ENCODE measurements at regions not wholly inside any gene's neighbourhood (a gene's known extent, or its start where the extent isn't known, plus 50 kb on each side); places are given as distances from the start of the nearest gene placed in this dataset.

- Histone ChIP-seq H3K4me3 (ENCODE audit: low read length in 2 of 2) (no peak overlapping the region), H3K9me3 (ENCODE audit: control insufficient read depth in 2 of 2, insufficient read depth in 1 of 2, low read length in 1 of 2) (no peaks in the 10 kb centered on the region), H3K4me1 (ENCODE audit: control insufficient read depth in 2 of 2, insufficient read depth in 2 of 2, low read length in 2 of 2) (no peaks in the 10 kb centered on the region), H3K27ac (ENCODE audit: low read depth in 1 of 2, low read length in 1 of 2) (no peak overlapping the region), H3K36me3 (ENCODE audit: control insufficient read depth in 2 of 2, insufficient read depth in 2 of 2, low read length in 1 of 2) (no peaks in the 10 kb centered on the region), H3K27me3 (ENCODE audit: control insufficient read depth in 2 of 2, insufficient read depth in 1 of 2, low read length in 1 of 2) (no peaks in the 10 kb centered on the region)
- 97% methylated on average over 3 of the region's 3 CpGs for WGBS
- no peak for DNase-seq (ENCODE audit: low read depth in 6 of 9, low spot score in 9 of 9)
These were observed 626.0 kb upstream of the SEL1L start for GRCh38 chr14:82159624-82160023.

- WGBS: 93% methylated on average over 2 of the region's 2 CpGs
- Histone ChIP-seq H3K9me3 (ENCODE audit: control insufficient read depth in 2 of 2, insufficient read depth in 1 of 2, low read length in 1 of 2) (no peaks in the 10 kb centered on the region), H3K27ac (ENCODE audit: low read depth in 1 of 2, low read length in 1 of 2) (no peak overlapping the region), H3K27me3 (ENCODE audit: control insufficient read depth in 2 of 2, insufficient read depth in 1 of 2, low read length in 1 of 2) (no peaks in the 10 kb centered on the region), H3K36me3 (ENCODE audit: control insufficient read depth in 2 of 2, insufficient read depth in 2 of 2, low read length in 1 of 2) (no peaks in the 10 kb centered on the region), H3K4me1 (ENCODE audit: control insufficient read depth in 2 of 2, insufficient read depth in 2 of 2, low read length in 2 of 2) (no peaks in the 10 kb centered on the region), H3K4me3 (ENCODE audit: low read length in 2 of 2) (no peak overlapping the region)
- DNase-seq (ENCODE audit: low read depth in 6 of 9, low spot score in 9 of 9): no peak
These were observed 646.5 kb upstream of the SEL1L start for GRCh38 chr14:82180139-82180538.

- Histone ChIP-seq H3K4me1 (ENCODE audit: control insufficient read depth in 2 of 2, insufficient read depth in 2 of 2, low read length in 2 of 2) (no peaks in the 10 kb centered on the region), H3K27ac (ENCODE audit: low read depth in 1 of 2, low read length in 1 of 2) (no peak overlapping the region), H3K4me3 (ENCODE audit: low read length in 2 of 2) (no peak overlapping the region), H3K36me3 (ENCODE audit: control insufficient read depth in 2 of 2, insufficient read depth in 2 of 2, low read length in 1 of 2) (no peaks in the 10 kb centered on the region), H3K27me3 (ENCODE audit: control insufficient read depth in 2 of 2, insufficient read depth in 1 of 2, low read length in 1 of 2) (no peaks in the 10 kb centered on the region), H3K9me3 (ENCODE audit: control insufficient read depth in 2 of 2, insufficient read depth in 1 of 2, low read length in 1 of 2) (no peaks in the 10 kb centered on the region)
- no peak for DNase-seq (ENCODE audit: low read depth in 6 of 9, low spot score in 9 of 9)
These were observed 649.0 kb upstream of the SEL1L start for GRCh38 chr14:82182646-82183045.

GRCh38 chr14:82190742-82191141 lies 657.1 kb upstream of the SEL1L start:
- WGBS: 66% methylated on average over 3 of the region's 3 CpGs
- Histone ChIP-seq H3K4me1 (ENCODE audit: control insufficient read depth in 2 of 2, insufficient read depth in 2 of 2, low read length in 2 of 2) (no peaks in the 10 kb centered on the region), H3K4me3 (ENCODE audit: low read length in 2 of 2) (no peak overlapping the region), H3K9me3 (ENCODE audit: control insufficient read depth in 2 of 2, insufficient read depth in 1 of 2, low read length in 1 of 2) (peaks cover 0 to 8% of the 10 kb centered on the region in 2 donors), H3K36me3 (ENCODE audit: control insufficient read depth in 2 of 2, insufficient read depth in 2 of 2, low read length in 1 of 2) (no peaks in the 10 kb centered on the region), H3K27ac (ENCODE audit: low read depth in 1 of 2, low read length in 1 of 2) (no peak overlapping the region), H3K27me3 (ENCODE audit: control insufficient read depth in 2 of 2, insufficient read depth in 1 of 2, low read length in 1 of 2) (no peaks in the 10 kb centered on the region)
- DNase-seq (ENCODE audit: low read depth in 6 of 9, low spot score in 9 of 9): no peak

GRCh38 chr14:82192387-82192786 lies 658.7 kb upstream of the SEL1L start:
- Histone ChIP-seq H3K4me1 (ENCODE audit: control insufficient read depth in 2 of 2, insufficient read depth in 2 of 2, low read length in 2 of 2) (no peaks in the 10 kb centered on the region), H3K9me3 (ENCODE audit: control insufficient read depth in 2 of 2, insufficient read depth in 1 of 2, low read length in 1 of 2) (peaks cover 0 to 8% of the 10 kb centered on the region in 2 donors), H3K27ac (ENCODE audit: low read depth in 1 of 2, low read length in 1 of 2) (no peak overlapping the region), H3K27me3 (ENCODE audit: control insufficient read depth in 2 of 2, insufficient read depth in 1 of 2, low read length in 1 of 2) (no peaks in the 10 kb centered on the region), H3K36me3 (ENCODE audit: control insufficient read depth in 2 of 2, insufficient read depth in 2 of 2, low read length in 1 of 2) (no peaks in the 10 kb centered on the region), H3K4me3 (ENCODE audit: low read length in 2 of 2) (no peak overlapping the region)
- 89% methylated on average over 2 of the region's 2 CpGs for WGBS
- DNase-seq (ENCODE audit: low read depth in 6 of 9, low spot score in 9 of 9): no peak

- H3K4me1 ChIP-seq (ENCODE audit: control insufficient read depth in 2 of 2, insufficient read depth in 2 of 2, low read length in 2 of 2): no peaks in the 10 kb centered on the region
- H3K9me3 ChIP-seq (ENCODE audit: control insufficient read depth in 2 of 2, insufficient read depth in 1 of 2, low read length in 1 of 2): no peaks in the 10 kb centered on the region
- no peaks in the 10 kb centered on the region for H3K27me3 ChIP-seq (ENCODE audit: control insufficient read depth in 2 of 2, insufficient read depth in 1 of 2, low read length in 1 of 2)
- DNase-seq (ENCODE audit: low read depth in 6 of 9, low spot score in 9 of 9): no peak
- no peaks in the 10 kb centered on the region for H3K36me3 ChIP-seq (ENCODE audit: control insufficient read depth in 2 of 2, insufficient read depth in 2 of 2, low read length in 1 of 2)
- H3K4me3 ChIP-seq (ENCODE audit: low read length in 2 of 2): no peak overlapping the region
- H3K27ac ChIP-seq (ENCODE audit: low read depth in 1 of 2, low read length in 1 of 2): no peak overlapping the region
- WGBS: 16% methylated on average over 2 of the region's 2 CpGs
These were observed 689.6 kb upstream of the SEL1L start for GRCh38 chr14:82223276-82223675.

- Histone ChIP-seq H3K36me3 (ENCODE audit: control insufficient read depth in 2 of 2, insufficient read depth in 2 of 2, low read length in 1 of 2) (no peaks in the 10 kb centered on the region), H3K4me1 (ENCODE audit: control insufficient read depth in 2 of 2, insufficient read depth in 2 of 2, low read length in 2 of 2) (no peaks in the 10 kb centered on the region), H3K4me3 (ENCODE audit: low read length in 2 of 2) (no peak overlapping the region), H3K27me3 (ENCODE audit: control insufficient read depth in 2 of 2, insufficient read depth in 1 of 2, low read length in 1 of 2) (no peaks in the 10 kb centered on the region), H3K9me3 (ENCODE audit: control insufficient read depth in 2 of 2, insufficient read depth in 1 of 2, low read length in 1 of 2) (no peaks in the 10 kb centered on the region), H3K27ac (ENCODE audit: low read depth in 1 of 2, low read length in 1 of 2) (no peak overlapping the region)
- 72% methylated on average over 3 of the region's 3 CpGs for WGBS
- no peak for DNase-seq (ENCODE audit: low read depth in 6 of 9, low spot score in 9 of 9)
These were observed 691.0 kb upstream of the SEL1L start for GRCh38 chr14:82224610-82225009.

- DNase-seq (ENCODE audit: low read depth in 6 of 9, low spot score in 9 of 9): no peak
- WGBS: 21% methylated on average over 3 of the region's 3 CpGs
- H3K9me3 ChIP-seq (ENCODE audit: control insufficient read depth in 2 of 2, insufficient read depth in 1 of 2, low read length in 1 of 2): no peaks in the 10 kb centered on the region
- no peaks in the 10 kb centered on the region for H3K36me3 ChIP-seq (ENCODE audit: control insufficient read depth in 2 of 2, insufficient read depth in 2 of 2, low read length in 1 of 2)
- H3K27ac ChIP-seq (ENCODE audit: low read depth in 1 of 2, low read length in 1 of 2): no peak overlapping the region
- no peaks in the 10 kb centered on the region for H3K4me1 ChIP-seq (ENCODE audit: control insufficient read depth in 2 of 2, insufficient read depth in 2 of 2, low read length in 2 of 2)
- no peaks in the 10 kb centered on the region for H3K27me3 ChIP-seq (ENCODE audit: control insufficient read depth in 2 of 2, insufficient read depth in 1 of 2, low read length in 1 of 2)
- H3K4me3 ChIP-seq (ENCODE audit: low read length in 2 of 2): no peak overlapping the region
These were observed 697.1 kb upstream of the SEL1L start for GRCh38 chr14:82230748-82231147.

GRCh38 chr14:82238649-82239048 lies 705.0 kb upstream of the SEL1L start:
- Histone ChIP-seq H3K4me1 (ENCODE audit: control insufficient read depth in 2 of 2, insufficient read depth in 2 of 2, low read length in 2 of 2) (no peaks in the 10 kb centered on the region), H3K27ac (ENCODE audit: low read depth in 1 of 2, low read length in 1 of 2) (no peak overlapping the region), H3K9me3 (ENCODE audit: control insufficient read depth in 2 of 2, insufficient read depth in 1 of 2, low read length in 1 of 2) (no peaks in the 10 kb centered on the region), H3K36me3 (ENCODE audit: control insufficient read depth in 2 of 2, insufficient read depth in 2 of 2, low read length in 1 of 2) (no peaks in the 10 kb centered on the region), H3K4me3 (ENCODE audit: low read length in 2 of 2) (no peak overlapping the region), H3K27me3 (ENCODE audit: control insufficient read depth in 2 of 2, insufficient read depth in 1 of 2, low read length in 1 of 2) (no peaks in the 10 kb centered on the region)
- no peak for DNase-seq (ENCODE audit: low read depth in 6 of 9, low spot score in 9 of 9)
- 66% methylated on average over 2 of the region's 2 CpGs for WGBS

GRCh38 chr14:82239223-82239622 lies 705.6 kb upstream of the SEL1L start:
- no peaks in the 10 kb centered on the region for H3K27me3 ChIP-seq (ENCODE audit: control insufficient read depth in 2 of 2, insufficient read depth in 1 of 2, low read length in 1 of 2)
- DNase-seq (ENCODE audit: low read depth in 6 of 9, low spot score in 9 of 9): no peak
- WGBS: 84% methylated on average over 7 of the region's 7 CpGs
- H3K4me3 ChIP-seq (ENCODE audit: low read length in 2 of 2): no peak overlapping the region
- no peaks in the 10 kb centered on the region for H3K36me3 ChIP-seq (ENCODE audit: control insufficient read depth in 2 of 2, insufficient read depth in 2 of 2, low read length in 1 of 2)
- no peaks in the 10 kb centered on the region for H3K4me1 ChIP-seq (ENCODE audit: control insufficient read depth in 2 of 2, insufficient read depth in 2 of 2, low read length in 2 of 2)
- H3K27ac ChIP-seq (ENCODE audit: low read depth in 1 of 2, low read length in 1 of 2): no peak overlapping the region
- no peaks in the 10 kb centered on the region for H3K9me3 ChIP-seq (ENCODE audit: control insufficient read depth in 2 of 2, insufficient read depth in 1 of 2, low read length in 1 of 2)

Measured in thymus (tissue), 11 donors.